Caki2 (cell line): ENCODE measurements at regions not wholly inside any gene's neighbourhood (a gene's known extent, or its start where the extent isn't known, plus 50 kb on each side); places are given as distances from the start of the nearest gene placed in this dataset.

Experiments used
- DNase-seq: peaks from one replicate; pipeline ENCODE4 v3.0.0-alpha.2; 2015; ENCODE audit warnings: low read depth
- in situ Hi-C: cut with HindIII; loops from 2 replicates; pipeline ENCODE4 v1.10.0; 2016; ENCODE audit warnings: low sequenced_read_pairs, low pct_unique_long_range_greater_than_20kb, mixed read lengths

DNA sequence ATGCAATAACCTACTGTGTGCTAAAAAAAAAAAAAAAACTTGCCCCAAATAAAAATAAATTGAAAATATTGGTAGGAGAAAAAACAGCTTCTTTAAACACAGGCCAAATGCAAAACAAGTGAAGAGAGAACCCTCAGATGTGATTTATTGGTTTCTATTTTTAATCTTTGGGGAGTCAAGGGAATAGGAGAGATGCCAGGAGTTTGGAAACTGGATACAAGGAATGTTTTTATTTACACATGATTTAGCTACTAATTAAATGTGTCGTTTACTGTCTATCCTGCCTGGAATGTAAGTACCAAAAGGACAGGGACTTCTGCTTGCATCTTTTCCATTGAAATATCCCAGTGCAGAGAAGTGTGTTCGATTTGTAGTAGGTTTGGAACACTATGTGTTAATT lies 810.7 kb downstream of the MAFB start:
- no peak for DNase-seq
- in situ Hi-C loops = no loop called here

DNA sequence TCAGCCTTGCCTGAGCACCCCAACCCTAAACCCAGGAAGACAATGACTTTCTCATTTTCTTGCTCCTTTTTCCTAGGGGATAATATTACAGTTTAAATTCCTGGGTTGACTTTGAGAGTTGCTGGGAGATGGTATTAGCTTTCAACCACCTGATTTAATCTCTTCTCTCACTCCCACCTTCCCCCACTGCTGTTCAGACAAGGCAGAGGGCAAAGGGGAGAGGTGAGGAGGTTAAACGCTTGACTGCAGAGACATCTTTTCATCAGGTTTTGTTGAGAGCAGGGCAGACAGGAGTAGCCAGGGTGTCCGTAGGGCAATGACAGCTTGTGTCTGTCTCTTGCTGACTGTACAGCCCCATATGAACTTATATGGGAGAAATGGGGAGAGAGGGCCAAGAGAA lies 811.2 kb downstream of the MAFB start:
- DNase-seq = no peak
- in situ Hi-C loops = no loop called here

DNA sequence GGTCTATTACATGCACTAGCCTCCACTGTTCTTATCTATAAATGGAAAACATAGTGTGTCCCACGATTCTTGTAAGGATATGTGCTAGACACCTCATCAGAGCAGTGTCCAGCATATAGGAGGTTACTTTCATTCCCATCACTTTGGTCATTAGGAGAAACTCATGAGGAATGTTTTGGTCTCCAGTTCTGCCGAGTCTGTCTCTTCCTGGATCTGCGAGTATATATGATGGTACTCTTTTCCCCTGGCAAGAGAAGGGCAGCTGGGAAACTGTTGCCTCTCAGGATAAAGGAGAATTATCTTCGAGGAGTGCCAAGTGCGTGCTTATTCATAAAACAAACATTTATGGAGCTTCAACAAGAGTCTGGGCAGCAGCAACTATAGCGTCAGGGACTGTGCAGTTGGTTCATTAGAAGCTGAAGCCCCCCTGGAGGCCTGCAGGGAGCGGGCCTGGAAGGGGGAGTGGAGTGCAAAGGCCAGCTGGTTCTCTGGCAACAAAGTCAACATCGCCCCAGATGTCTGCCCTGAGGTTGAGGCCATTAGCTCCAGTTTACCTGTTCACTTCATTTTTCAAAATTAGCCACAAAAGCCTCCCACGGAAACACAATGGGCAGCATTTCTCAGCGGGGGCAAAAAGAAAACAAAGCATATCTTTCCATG lies 811.9 kb downstream of the MAFB start:
- in situ Hi-C loops = no loop called here
- no peak for DNase-seq

DNA sequence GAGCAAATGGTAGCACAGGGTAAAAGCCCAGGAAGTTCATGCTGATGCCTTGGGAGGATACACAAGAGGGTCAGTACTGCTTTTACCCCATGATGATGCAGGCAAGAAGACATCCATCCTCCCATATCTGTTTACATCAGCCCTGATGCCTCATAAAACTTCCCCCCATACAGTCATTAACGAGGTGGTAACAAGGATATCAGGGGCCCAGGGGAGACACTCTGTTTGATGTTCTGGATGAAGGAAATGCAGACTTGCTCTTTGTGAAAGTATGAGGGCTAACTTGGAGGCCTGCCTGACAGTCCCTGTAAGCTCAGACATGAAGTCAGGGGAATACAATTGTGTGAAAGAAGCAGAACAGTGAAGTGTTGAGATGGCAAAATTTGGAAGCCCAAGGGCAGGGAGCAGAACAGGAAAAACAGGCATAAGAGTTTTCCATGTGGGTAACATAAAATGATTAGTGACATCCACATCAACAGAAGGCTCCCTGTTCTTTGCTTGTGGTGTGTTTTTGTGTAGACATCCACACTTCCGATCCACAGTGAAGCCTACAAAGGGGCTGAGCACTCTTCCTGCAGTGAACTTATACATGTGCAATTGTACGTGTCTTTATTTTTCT lies 813.4 kb downstream of the MAFB start:
- in situ Hi-C loops = no loop called here
- no peak for DNase-seq

DNA sequence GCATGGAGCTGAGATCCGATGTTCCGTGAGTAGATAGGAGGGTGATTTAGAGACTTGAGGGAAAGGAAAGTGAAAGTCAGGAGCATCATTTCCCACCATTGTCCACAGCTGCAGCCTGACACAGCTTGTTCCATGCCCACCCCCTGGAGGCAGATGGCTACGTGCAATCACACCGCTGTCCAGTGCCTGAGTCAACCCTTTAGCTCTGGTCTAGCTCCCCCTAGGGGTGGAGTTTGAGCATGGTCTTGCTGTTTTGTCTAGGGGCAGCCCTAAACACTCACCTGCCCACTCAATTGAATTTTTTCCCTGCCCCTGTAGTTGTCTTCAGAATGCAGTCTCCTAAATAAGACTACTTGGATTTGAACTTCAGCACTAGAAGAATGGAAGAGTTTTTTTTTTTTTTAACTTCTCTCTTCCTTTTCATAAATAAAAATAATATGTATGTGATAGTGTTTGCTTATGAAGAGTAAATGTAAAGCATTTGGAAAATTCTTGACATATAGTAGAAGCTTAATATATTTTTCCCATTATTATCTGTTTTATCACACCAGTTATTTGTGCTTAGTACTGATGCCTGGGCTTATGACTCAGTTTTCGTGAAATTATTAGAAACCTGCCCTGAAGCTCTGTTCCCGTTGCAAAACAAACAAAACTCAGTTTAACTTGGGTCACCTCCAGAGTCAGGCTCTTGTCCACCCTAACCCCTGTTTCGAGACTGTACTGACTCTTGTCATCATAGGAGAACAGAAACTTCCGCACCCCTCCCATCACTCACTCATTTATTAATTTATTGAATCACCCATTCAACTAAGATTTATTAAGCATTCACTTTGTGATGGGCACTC lies 814.8 kb downstream of the MAFB start:
- peak; percentile 51 for DNase-seq
- in situ Hi-C loops = no loop called here

DNA sequence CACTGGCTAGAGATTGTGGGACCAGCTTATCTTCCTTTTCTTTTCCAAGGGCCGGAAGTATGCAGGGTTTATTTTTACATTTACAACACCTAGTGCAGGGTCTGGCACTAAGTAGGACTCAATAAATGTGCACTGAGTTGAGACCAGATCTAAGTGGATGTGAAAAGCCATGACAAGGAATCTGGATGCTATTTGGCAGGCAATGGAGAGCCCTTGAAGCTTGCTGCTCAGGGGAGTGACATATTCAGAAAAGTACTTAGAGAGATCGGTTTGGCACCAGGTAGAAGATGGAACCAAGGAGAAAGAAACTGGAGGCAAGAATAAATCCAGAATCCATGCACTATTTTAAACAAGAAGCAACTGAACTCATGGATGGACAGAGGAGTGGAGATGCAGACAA lies 815.8 kb downstream of the MAFB start:
- in situ Hi-C loops = no loop called here
- no peak for DNase-seq

DNA sequence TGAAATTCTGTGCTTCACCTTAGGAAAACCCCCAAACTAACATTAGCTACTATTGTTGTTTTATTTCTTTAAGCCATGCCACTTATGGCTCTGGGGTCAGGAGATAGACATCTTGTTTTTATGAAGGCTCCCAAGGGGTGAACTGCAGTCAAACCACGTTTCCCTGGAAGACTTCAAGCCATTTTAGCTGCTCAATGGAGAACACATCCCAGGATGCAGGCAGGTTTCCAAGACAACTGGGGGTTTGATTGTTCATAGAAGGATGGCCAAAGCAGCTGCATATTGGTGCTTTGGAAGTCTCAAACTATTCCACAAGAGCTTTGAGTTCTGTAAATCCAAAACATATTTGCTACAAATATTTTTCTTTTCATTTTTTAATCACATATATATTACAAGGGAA lies 818.0 kb downstream of the MAFB start:
- in situ Hi-C loops = no loop called here
- DNase-seq = no peak

DNA sequence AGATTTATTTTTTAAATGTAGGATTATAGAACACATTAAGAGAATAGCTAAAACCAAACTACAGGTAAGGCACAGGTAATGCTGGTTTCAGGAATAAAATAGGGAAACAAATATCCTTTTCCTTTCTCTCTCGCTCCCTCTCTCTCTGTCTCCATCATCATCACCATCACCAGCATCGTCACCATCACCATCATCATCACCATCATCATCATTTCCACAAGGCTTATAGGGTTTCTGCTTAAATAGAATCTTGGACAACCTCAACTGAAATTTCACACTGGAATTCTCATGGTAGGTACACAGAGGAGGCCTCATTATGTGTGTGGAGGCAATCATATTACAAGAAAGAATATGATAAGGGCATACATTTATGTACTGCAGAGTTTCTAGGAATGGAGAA lies 823.6 kb downstream of the MAFB start:
- in situ Hi-C loops = no loop called here
- DNase-seq = no peak

DNA sequence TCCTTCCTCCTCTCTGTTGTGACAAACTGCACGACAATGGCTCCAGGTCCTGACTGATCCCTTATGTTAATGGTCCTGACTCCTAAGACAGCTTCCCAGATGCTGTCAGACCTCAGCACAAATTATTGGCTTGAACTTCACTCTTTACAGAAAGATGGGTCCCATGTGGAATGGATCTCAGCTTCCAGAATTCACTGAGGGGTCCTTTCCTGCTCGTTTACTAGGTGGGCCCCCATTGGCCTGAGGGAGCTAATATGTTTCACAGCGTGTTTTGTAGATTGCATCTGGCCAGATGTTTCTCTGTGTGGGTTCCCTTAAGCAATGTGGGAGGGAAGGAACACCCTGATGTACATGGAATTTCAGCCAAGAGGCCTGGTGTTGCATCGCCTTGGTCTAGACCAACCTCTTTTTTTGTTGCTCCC lies 826.6 kb downstream of the MAFB start:
- DNase-seq = no peak
- in situ Hi-C loops = no loop called here

DNA sequence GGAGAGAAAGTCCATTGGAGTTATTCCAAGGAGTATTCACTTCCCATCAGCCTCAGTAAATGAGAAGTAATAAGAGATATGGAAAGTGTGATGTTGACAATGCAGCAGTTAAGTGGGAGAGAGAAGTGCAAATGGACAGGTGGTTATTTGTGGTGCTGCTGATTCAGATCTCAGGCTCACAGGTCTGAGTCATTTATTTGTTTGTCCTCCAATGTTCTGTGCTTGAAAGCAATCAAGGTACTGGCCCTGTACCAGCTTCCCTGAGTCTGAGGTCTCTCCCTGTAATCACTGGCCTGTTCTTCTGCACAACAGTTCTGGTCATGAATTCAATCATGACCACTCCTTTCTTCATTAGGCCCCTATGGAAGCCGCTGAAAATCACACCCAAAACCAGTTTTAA lies 827.7 kb downstream of the MAFB start:
- in situ Hi-C loops = no loop called here
- DNase-seq = no peak

DNA sequence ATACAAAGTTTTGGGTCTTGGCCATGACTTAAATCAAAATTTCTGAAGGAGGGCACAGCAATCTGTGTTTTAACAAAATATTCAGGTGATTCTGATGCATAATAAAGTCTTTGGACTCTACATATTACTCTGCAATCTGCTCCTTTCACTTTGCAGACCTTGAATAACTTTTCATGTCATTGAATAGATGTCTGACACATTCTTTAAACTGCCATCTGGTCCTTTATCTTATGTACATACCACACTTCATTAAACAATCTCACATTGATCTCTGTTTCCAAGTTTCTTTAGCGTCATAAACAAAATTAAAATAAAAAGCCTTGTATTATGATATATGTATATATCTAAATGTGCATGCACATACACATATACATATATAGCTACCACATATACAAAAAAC lies 831.2 kb downstream of the MAFB start:
- DNase-seq = no peak
- in situ Hi-C loops = no loop called here

DNA sequence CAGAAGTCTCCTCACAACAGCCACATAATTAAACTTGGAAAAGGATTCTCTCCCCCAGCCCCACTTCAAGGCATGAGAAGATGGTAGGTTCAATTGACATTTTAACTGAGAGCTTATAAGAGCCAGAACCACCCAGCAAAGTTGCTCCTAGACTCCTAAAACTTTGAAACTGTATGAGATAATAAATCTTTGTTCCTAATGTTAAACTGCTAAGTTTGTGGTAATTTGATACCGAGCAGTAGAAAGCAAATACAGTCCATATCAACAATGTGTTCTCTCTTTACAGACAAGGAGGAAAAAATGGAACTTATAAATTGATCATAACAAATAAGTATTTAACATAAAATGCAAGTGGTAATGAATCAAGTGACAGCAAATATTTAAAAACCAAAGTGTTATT lies 831.8 kb downstream of the MAFB start:
- in situ Hi-C loops = no loop called here
- DNase-seq = no peak

DNA sequence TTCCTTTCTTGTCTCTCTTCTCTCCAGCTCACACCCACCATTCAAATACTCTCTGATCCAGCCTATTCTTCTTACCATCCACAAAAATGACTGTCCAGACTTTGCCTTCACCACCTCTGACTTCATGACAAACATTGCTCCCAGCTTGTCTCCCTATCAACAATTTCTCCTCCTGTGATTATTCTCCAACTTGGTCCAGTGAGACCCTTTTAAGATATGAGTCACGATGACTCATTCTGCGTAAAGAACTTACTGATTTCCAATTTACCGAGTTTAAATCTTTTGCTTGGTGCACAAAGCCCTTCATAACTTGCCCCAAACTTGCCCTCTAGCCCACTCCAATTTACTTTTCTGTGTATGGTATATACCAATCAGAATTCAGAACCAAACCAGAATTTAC lies 833.2 kb downstream of the MAFB start:
- DNase-seq = no peak

DNA sequence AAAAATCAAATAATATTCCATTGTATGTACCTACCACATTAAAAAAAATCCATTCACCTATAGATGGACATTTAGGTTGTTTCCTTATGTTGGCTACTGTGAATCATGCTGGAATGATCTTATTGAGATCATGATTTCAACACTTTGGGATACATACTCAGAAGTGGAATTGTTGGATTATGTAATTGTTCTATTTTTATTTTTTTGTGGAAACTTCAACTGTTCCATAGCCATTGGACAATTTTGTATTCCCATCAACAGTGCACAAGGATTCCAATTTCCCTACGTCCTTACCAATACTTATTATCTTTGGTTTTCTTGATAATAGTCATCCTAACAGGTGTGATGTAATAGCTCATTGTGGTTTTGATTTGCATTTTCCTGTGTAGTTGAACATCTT lies 834.0 kb downstream of the MAFB start:
- DNase-seq = no peak
- in situ Hi-C loops = no loop called here

More for the DNA sequence above, 833.2 kb downstream of the MAFB start:
- in situ Hi-C loops = no loop called here

DNA sequence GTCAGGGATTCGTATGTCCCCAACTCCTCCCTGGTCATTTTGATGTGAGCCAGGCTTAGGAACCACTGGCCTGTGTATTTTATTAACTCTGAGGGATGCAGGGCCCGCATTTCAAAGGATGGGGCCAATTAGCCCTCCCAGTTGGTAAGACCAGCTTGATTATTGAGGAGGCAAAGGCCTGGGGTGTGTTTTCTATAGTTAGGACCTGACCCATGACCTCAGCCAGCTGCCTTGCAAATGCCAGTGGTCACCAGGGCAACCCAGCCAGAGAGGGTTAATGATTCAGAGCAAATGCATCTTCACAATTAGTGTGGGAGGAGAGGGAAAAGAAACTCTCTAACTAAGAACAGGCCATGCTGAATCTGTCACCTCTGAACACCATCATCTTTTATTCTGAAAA lies 835.4 kb downstream of the MAFB start:
- no peak for DNase-seq
- in situ Hi-C loops = no loop called here

DNA sequence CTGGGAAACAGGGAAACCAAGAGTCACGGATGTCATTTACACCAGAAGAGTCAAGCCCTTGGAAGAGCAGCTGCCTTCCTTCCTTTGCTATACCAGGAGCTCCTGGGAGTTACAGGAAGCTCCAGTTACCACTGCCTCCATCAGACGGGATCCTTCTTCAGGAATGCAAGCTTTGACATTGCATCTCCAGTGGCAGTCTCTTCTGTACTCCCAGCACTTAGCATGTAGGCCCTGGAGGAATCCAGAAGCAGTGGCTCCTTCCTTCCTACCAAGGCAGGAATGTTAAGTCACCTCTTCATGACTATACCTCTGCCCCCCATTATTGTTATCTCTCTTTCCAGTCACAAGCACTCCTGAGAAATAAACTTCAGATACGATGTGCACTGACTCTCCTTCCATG lies 836.0 kb downstream of the MAFB start:
- in situ Hi-C loops = no loop called here
- no peak for DNase-seq

DNA sequence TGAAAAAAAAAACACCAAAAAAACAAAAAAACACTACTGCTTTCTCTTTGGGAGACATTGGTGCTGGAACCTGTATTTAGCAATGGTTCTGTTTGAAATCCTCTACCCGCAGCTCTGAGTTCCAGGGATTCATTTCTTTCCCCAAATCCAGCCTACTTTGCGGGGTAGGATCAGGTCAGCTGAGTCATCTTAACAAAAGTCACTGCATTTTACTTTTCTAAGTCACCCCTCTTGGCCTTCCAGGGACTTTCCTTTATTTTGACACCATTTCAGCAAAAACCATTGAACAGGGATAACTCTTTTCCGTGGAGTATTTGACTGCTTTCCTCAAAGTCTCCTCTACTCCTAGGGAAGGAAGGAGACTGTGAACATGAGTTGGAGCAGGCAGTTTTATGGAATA lies 837.6 kb downstream of the MAFB start:
- no peak for DNase-seq

DNA sequence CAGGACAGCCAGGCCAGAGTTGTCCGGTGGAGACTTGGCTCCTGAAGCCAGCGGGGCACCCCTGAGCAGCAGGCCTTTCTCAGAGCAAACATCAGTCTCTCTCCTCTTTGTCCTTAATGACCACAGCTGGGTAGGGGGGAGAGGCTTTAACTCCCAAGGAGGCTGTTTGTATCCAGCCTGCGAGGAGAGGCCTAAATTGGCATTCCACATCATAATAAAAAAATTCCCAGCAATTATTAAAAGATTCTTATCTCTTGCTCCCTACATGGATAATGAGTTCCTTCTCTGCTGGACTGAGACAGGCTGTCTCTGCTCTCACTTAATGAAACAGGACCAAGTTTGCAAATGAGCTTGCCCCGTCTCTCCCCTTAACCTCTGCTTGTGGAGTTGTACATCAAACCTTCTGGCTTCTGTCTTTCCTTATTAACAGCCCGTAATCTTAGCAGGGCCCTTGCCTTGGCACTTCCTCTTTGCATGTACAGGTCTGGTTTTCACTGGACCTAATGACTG lies 838.2 kb downstream of the MAFB start:
- in situ Hi-C loops = no loop called here
- DNase-seq = no peak

More for the DNA sequence above, 837.6 kb downstream of the MAFB start:
- in situ Hi-C loops = no loop called here

DNA sequence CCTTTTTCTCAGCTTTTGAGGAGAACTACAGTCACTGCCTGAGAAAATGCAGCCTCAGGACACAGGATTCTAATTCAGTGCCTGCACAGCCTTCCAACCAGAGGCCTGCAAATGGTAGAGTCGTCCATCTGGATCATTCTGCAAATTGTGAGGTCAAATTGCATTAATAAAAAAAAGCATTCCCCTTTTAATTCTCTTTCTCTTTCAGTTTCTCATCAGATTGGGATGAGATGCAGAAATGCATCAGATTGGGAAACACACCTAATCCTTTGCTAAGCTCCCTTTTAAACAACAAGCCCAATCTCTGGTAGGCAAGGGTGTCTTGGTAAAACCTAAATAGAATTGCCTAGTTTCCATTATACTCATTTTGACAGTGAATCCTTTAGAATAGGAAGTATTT lies 838.8 kb downstream of the MAFB start:
- in situ Hi-C loops = no loop called here
- DNase-seq = no peak
